Suprapubic skin (tissue), 4 donors: ENCODE measurements at regions not wholly inside any gene's neighbourhood (a gene's known extent, or its start where the extent isn't known, plus 50 kb on each side); places are given as distances from the start of the nearest gene placed in this dataset.

Source experiments
- DNase-seq, 2 donors: peaks; one replicate each; pipeline ENCODE4 v3.0.0-alpha.2; 2019; ENCODE audit warnings: low spot score in 2 of 2
- H3K27ac ChIP-seq: fragments of 200-600 bp; sonication (generic); one replicate; pipeline ENCODE4 v1.5.1; 2019
- H3K27me3 ChIP-seq: fragments of 200-600 bp; sonication (generic); one replicate; pipeline ENCODE4 v1.5.1; 2019
- H3K36me3 ChIP-seq: fragments of 200-600 bp; sonication (generic); one replicate; pipeline ENCODE4 v1.5.1; 2019
- H3K4me1 ChIP-seq: fragments of 200-600 bp; sonication (generic); one replicate; pipeline ENCODE4 v1.5.1; 2019
- H3K4me3 ChIP-seq: fragments of 200-600 bp; sonication (generic); one replicate; pipeline ENCODE4 v1.5.1; 2019; ENCODE audit warnings: mild to moderate bottlenecking
- H3K9me3 ChIP-seq: fragments of 200-600 bp; sonication (generic); one replicate; pipeline ENCODE4 v1.5.1; 2019
- CTCF ChIP-seq, 2 donors: fragments of 200-600 bp in 1 of 2; fragments of 450-650 bp in 1 of 2; sonication (generic) in 1 of 2; IDR thresholded peaks; one replicate each; pipeline ENCODE4 v1.5.1; 2016 to 2019; ENCODE audit warnings: antibody characterized with exemption in 2 of 2, mild to moderate bottlenecking in 1 of 2, moderate library complexity in 1 of 2
- EP300 ChIP-seq: sonication (generic); formaldehyde crosslinking; IDR thresholded peaks from one replicate; pipeline ENCODE4 v1.6.1; 2017; ENCODE audit warnings: antibody characterized with exemption
- POLR2A ChIP-seq, 2 donors: fragments of 450-650 bp; IDR thresholded peaks; one replicate each; pipeline ENCODE4 v1.6.1; 2017; ENCODE audit warnings: antibody characterized with exemption in 2 of 2, mild to moderate bottlenecking in 2 of 2, moderate library complexity in 2 of 2
- POLR2AphosphoS5 ChIP-seq, 3 donors: sonication (generic); formaldehyde crosslinking; IDR thresholded peaks; one replicate each; pipeline ENCODE4 v1.6.1; 2017; ENCODE audit warnings: antibody characterized with exemption in 3 of 3
- WGBS: methylation state at CpG from one replicate; pipeline ENCODE4 v1.1.5; 2018; 5-methylcytosine and 5-hydroxymethylcytosine counted together

DNA sequence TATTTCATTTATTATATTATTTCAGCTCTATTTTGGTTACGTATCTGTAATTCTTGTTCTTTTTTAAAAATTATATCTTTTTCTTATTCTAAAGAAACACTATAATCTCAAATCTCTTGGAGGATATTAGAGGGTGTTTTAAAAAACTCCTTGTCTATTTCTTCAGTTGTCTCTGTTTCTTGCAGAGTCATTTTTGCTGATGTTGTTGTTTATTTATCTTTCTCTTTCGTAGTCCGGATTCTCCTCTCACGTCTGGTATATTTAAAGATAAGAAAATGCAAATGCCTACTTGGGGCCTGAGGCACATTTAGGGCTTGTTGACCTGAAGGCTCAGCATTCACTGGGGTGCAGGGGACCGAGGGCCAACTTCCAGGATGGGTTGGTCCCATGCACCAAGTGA lies 181.2 kb upstream of the CTBP2 start:
- Histone ChIP-seq H3K4me3 (no peak overlapping the region), H3K27me3 (peaks cover under 1% of the 10 kb centered on the region), H3K27ac (no peak overlapping the region), H3K9me3 (no peaks in the 10 kb centered on the region), H3K4me1 (no peaks in the 10 kb centered on the region), H3K36me3 (no peaks in the 10 kb centered on the region)
- no peak for DNase-seq
- 68% methylated on average over 5 of the region's 5 CpGs for WGBS
- no peak for TF ChIP-seq POLR2A (IDR thresholded peaks at IDR 0.05)
- TF ChIP-seq POLR2AphosphoS5 (IDR thresholded peaks at IDR 0.05) = no peak
- TF ChIP-seq EP300 = no peak
- no peak for TF ChIP-seq CTCF (IDR thresholded peaks at IDR 0.05)

- no peak for DNase-seq
- peaks cover 5% of the 10 kb centered on the region for H3K27me3 ChIP-seq
- H3K9me3 ChIP-seq = no peaks in the 10 kb centered on the region
- TF ChIP-seq EP300 (no peak), POLR2A (IDR thresholded peaks at IDR 0.05) (no peak), POLR2AphosphoS5 (IDR thresholded peaks at IDR 0.05) (no peak), CTCF (IDR thresholded peaks at IDR 0.05) (no peak)
- no peak overlapping the region for H3K27ac ChIP-seq
- no peaks in the 10 kb centered on the region for H3K4me1 ChIP-seq
- H3K4me3 ChIP-seq = no peak overlapping the region
- WGBS = 70% methylated on average over 4 of the region's 4 CpGs
- no peaks in the 10 kb centered on the region for H3K36me3 ChIP-seq
Measured at GRCh38 chr10:125340903-125341302, 180.5 kb upstream of the CTBP2 start.

- no peak for TF ChIP-seq POLR2AphosphoS5 (IDR thresholded peaks at IDR 0.05)
- TF ChIP-seq CTCF (IDR thresholded peaks at IDR 0.05) = no peak
- no peak for TF ChIP-seq POLR2A (IDR thresholded peaks at IDR 0.05)
- TF ChIP-seq EP300 = no peak
- Histone ChIP-seq H3K9me3 (no peaks in the 10 kb centered on the region), H3K4me3 (no peak overlapping the region), H3K4me1 (no peaks in the 10 kb centered on the region), H3K27ac (no peak overlapping the region), H3K36me3 (no peaks in the 10 kb centered on the region), H3K27me3 (peaks cover 5% of the 10 kb centered on the region)
- no peak for DNase-seq
- WGBS = 82% methylated on average over 5 of the region's 5 CpGs
Measured at GRCh38 chr10:125337510-125337909, 177.1 kb upstream of the CTBP2 start.

- Histone ChIP-seq H3K4me3 (no peak overlapping the region), H3K27me3 (peaks cover 5% of the 10 kb centered on the region), H3K4me1 (no peaks in the 10 kb centered on the region), H3K27ac (no peak overlapping the region), H3K9me3 (no peaks in the 10 kb centered on the region), H3K36me3 (no peaks in the 10 kb centered on the region)
- TF ChIP-seq POLR2A (IDR thresholded peaks at IDR 0.05) (no peak), EP300 (no peak), CTCF (IDR thresholded peaks at IDR 0.05) (no peak), POLR2AphosphoS5 (IDR thresholded peaks at IDR 0.05) (no peak)
- 84% methylated on average over 2 of the region's 2 CpGs for WGBS
- DNase-seq = no peak
Measured at GRCh38 chr10:125334545-125334944, 174.2 kb upstream of the CTBP2 start.

GRCh38 chr10:125333769-125334168 lies 173.4 kb upstream of the CTBP2 start:
- Histone ChIP-seq H3K27ac (no peak overlapping the region), H3K36me3 (no peaks in the 10 kb centered on the region), H3K4me3 (no peak overlapping the region), H3K4me1 (no peaks in the 10 kb centered on the region), H3K27me3 (peaks cover 5% of the 10 kb centered on the region), H3K9me3 (no peaks in the 10 kb centered on the region)
- WGBS = 84% methylated on average over 1 of the region's 1 CpG
- DNase-seq = no peak
- no peak for TF ChIP-seq CTCF (IDR thresholded peaks at IDR 0.05)
